ENCODE measurements at regions not wholly inside any gene's neighbourhood (a gene's known extent, or its start where the extent isn't known, plus 50 kb on each side); places are given as distances from the start of the nearest gene placed in this dataset.

DNA sequence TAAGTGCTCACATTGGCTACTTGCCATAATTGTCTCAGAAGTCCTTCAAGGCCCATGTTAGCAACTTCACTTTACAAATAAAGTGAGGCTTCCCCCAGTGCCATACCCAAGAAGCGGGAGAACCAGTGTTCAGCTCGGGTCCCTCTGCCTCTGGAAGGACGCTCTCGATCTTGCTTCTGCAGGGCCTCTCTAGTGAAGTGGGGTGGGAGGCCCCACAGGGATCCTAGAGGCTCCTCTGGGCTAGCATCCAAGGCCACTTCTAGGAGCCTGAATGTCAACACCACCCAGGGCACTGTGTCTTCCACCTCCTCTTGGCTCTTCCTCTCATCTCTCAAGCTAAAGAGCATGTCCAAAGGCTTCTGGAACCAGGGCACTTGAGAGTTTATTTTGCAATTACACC is 282.5 kb downstream of the GADD45G start (continued):
- TF ChIP-seq E2F6 (IDR thresholded peaks at IDR 0.05) (no peak), KDM1A (IDR thresholded peaks at IDR 0.05; ENCODE audit: borderline replicate concordance, low read length) (no peak), CBX5 (IDR thresholded peaks at IDR 0.05; ENCODE audit: low read depth, low read length) (no peak), CBX8 (IDR thresholded peaks at IDR 0.05; ENCODE audit: borderline replicate concordance, low read depth, low read length) (no peak), NRF1 (IDR thresholded peaks at IDR 0.05; ENCODE audit: low read depth, low read length) (no peak), FOSL1 (IDR thresholded peaks at IDR 0.05; ENCODE audit: insufficient read depth, low read depth, low read length) (no peak), YY1 (IDR thresholded peaks at IDR 0.05; ENCODE audit: low read depth, low read length) (no peak)
- TF ChIP-seq, protein P1, sequence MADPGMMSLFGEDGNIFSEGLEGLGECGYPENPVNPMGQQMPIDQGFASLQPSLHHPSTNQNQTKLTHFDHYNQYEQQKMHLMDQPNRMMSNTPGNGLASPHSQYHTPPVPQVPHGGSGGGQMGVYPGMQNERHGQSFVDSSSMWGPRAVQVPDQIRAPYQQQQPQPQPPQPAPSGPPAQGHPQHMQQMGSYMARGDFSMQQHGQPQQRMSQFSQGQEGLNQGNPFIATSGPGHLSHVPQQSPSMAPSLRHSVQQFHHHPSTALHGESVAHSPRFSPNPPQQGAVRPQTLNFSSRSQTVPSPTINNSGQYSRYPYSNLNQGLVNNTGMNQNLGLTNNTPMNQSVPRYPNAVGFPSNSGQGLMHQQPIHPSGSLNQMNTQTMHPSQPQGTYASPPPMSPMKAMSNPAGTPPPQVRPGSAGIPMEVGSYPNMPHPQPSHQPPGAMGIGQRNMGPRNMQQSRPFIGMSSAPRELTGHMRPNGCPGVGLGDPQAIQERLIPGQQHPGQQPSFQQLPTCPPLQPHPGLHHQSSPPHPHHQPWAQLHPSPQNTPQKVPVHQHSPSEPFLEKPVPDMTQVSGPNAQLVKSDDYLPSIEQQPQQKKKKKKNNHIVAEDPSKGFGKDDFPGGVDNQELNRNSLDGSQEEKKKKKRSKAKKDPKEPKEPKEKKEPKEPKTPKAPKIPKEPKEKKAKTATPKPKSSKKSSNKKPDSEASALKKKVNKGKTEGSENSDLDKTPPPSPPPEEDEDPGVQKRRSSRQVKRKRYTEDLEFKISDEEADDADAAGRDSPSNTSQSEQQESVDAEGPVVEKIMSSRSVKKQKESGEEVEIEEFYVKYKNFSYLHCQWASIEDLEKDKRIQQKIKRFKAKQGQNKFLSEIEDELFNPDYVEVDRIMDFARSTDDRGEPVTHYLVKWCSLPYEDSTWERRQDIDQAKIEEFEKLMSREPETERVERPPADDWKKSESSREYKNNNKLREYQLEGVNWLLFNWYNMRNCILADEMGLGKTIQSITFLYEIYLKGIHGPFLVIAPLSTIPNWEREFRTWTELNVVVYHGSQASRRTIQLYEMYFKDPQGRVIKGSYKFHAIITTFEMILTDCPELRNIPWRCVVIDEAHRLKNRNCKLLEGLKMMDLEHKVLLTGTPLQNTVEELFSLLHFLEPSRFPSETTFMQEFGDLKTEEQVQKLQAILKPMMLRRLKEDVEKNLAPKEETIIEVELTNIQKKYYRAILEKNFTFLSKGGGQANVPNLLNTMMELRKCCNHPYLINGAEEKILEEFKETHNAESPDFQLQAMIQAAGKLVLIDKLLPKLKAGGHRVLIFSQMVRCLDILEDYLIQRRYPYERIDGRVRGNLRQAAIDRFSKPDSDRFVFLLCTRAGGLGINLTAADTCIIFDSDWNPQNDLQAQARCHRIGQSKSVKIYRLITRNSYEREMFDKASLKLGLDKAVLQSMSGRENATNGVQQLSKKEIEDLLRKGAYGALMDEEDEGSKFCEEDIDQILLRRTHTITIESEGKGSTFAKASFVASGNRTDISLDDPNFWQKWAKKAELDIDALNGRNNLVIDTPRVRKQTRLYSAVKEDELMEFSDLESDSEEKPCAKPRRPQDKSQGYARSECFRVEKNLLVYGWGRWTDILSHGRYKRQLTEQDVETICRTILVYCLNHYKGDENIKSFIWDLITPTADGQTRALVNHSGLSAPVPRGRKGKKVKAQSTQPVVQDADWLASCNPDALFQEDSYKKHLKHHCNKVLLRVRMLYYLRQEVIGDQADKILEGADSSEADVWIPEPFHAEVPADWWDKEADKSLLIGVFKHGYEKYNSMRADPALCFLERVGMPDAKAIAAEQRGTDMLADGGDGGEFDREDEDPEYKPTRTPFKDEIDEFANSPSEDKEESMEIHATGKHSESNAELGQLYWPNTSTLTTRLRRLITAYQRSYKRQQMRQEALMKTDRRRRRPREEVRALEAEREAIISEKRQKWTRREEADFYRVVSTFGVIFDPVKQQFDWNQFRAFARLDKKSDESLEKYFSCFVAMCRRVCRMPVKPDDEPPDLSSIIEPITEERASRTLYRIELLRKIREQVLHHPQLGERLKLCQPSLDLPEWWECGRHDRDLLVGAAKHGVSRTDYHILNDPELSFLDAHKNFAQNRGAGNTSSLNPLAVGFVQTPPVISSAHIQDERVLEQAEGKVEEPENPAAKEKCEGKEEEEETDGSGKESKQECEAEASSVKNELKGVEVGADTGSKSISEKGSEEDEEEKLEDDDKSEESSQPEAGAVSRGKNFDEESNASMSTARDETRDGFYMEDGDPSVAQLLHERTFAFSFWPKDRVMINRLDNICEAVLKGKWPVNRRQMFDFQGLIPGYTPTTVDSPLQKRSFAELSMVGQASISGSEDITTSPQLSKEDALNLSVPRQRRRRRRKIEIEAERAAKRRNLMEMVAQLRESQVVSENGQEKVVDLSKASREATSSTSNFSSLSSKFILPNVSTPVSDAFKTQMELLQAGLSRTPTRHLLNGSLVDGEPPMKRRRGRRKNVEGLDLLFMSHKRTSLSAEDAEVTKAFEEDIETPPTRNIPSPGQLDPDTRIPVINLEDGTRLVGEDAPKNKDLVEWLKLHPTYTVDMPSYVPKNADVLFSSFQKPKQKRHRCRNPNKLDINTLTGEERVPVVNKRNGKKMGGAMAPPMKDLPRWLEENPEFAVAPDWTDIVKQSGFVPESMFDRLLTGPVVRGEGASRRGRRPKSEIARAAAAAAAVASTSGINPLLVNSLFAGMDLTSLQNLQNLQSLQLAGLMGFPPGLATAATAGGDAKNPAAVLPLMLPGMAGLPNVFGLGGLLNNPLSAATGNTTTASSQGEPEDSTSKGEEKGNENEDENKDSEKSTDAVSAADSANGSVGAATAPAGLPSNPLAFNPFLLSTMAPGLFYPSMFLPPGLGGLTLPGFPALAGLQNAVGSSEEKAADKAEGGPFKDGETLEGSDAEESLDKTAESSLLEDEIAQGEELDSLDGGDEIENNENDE (IDR thresholded peaks at IDR 0.05; ENCODE audit: insufficient replicate concordance, low read length): no peak

Measured in H1 (cell line).